Pancreas (tissue), 10 donors: ENCODE measurements at regions not wholly inside any gene's neighbourhood (a gene's known extent, or its start where the extent isn't known, plus 50 kb on each side); places are given as distances from the start of the nearest gene placed in this dataset.

Source experiments
- ATAC-seq, 4 donors: fragments of 200-7000 bp; cut with Tn5 transposase; one replicate each; pipeline versions ENCODE4 v1.8.0 to v1.9.1; 2020; ENCODE audit warnings: mild to moderate bottlenecking in 4 of 4, moderate library complexity in 4 of 4
- DNase-seq, 6 donors: peaks; one replicate each; pipeline ENCODE4 v3.0.0-alpha.2; 2020
- FAIRE-seq: peaks from 2 replicates; lab custom pipeline; 2012; peaks lifted over from hg19 to GRCh38; lab: Jason Lieb, UNC
- H3K27ac ChIP-seq, 4 donors: fragments of 200-600 bp; sonication (generic); 1 replicate in 3 of 4; 2 replicates in 1 of 4; pipeline versions ENCODE4 v1.5.0 to v1.8.0; 2020
- H3K27me3 ChIP-seq, 4 donors: fragments of 200-600 bp; one replicate each; pipeline ENCODE4 v1.8.0; 2021
- H3K36me3 ChIP-seq, 3 donors: fragments of 200-600 bp; sonication (generic) in 1 of 3; one replicate each; pipeline versions ENCODE4 v1.5.0 to v1.8.0; 2020 to 2021
- H3K4me1 ChIP-seq, 3 donors: fragments of 200-600 bp; one replicate each; pipeline ENCODE4 v1.8.0; 2021
- H3K4me3 ChIP-seq, 4 donors: fragments of 200-600 bp; sonication (generic) in 2 of 4; one replicate each; pipeline versions ENCODE4 v1.5.0 to v1.8.0; 2020 to 2021
- H3K9me3 ChIP-seq, 4 donors: fragments of 200-600 bp; one replicate each; pipeline ENCODE4 v1.8.0; 2021
- CTCF ChIP-seq, 4 donors: fragments of 200-600 bp; sonication (generic) in 3 of 4; IDR thresholded peaks; one replicate each; pipeline versions ENCODE4 v1.5.0 to v1.8.0; 2021; ENCODE audit warnings: antibody characterized with exemption in 4 of 4
- WGBS, 2 donors: extraction: QIAGEN DNeasy Blood & Tissue Kit; methylation state at CpG; one replicate each; pipeline ENCODE4 v1.1.7; 2013; 5-methylcytosine and 5-hydroxymethylcytosine counted together
- intact Hi-C, 3 donors: fragments of 100-400 bp; cut with DNase I; formaldehyde crosslinking; loops; one replicate each; pipeline versions ENCODE4 v1.11.1 to v1.14.2; 2022
- donor health status: healthy with polysubstance abuse.
- donor health status: DM: no; HTN: no; CAD: no; lungs with moderate emphysema.
- donor health status: DM: no; HTN: no; CAD: no.
- donor health status: control.
- donor health status: control.
- donor health status: Bipolar disorder and iron deficiency.
- donor health status: DM: yes; HTN: yes; CAD: no.
- donor health status: DM: no; HTN: no; CAD: no.
- donor health status: DM: no; HTN: no; CAD: no.
- donor health status: DM: yes; HTN: yes; CAD: no.

- WGBS, 2 donors, result 74 to 76% methylated on average over 13 of the region's 13 CpGs
- peak in 2 of 4 donors; percentile 31 to 59 for ATAC-seq
Observed at GRCh38 chr2:12167525-12168317, 421.3 kb downstream of the LPIN1 start.

GRCh38 chr2:12168354-12168753, 421.9 kb downstream of the LPIN1 start:
- 89 to 93% methylated on average over 6 of the region's 6 CpGs for WGBS, 2 donors
- H3K27ac ChIP-seq, result peak overlapping the region in 1 of 4 donors; percentile 2
- FAIRE-seq (no peak), ATAC-seq (no peak), DNase-seq (no peak)
- no peak for TF ChIP-seq CTCF (IDR thresholded peaks at IDR 0.05)
- no peak overlapping the region for H3K4me3 ChIP-seq
- no peaks in the 10 kb centered on the region for H3K9me3 ChIP-seq
- intact Hi-C loops, result no loop called here
- no peaks in the 10 kb centered on the region for H3K27me3 ChIP-seq
- no peaks in the 10 kb centered on the region for H3K4me1 ChIP-seq
- no peaks in the 10 kb centered on the region for H3K36me3 ChIP-seq

More at GRCh38 chr2:12167525-12168317, 421.3 kb downstream of the LPIN1 start:
- DNase-seq, result no peak
- Histone ChIP-seq H3K4me3 (no peak overlapping the region), H3K27me3 (no peaks in the 10 kb centered on the region), H3K36me3 (no peaks in the 10 kb centered on the region), H3K4me1 (no peaks in the 10 kb centered on the region), H3K9me3 (no peaks in the 10 kb centered on the region), H3K27ac (no peak overlapping the region)
- no peak for FAIRE-seq
- TF ChIP-seq CTCF (IDR thresholded peaks at IDR 0.05), result no peak
- intact Hi-C loops, result no loop called here

- no peak for DNase-seq
- no peaks in the 10 kb centered on the region for H3K36me3 ChIP-seq
- H3K27me3 ChIP-seq, result no peaks in the 10 kb centered on the region
- H3K4me1 ChIP-seq, result no peaks in the 10 kb centered on the region
- 74 to 76% methylated on average over 4 of the region's 4 CpGs for WGBS, 2 donors
- intact Hi-C loops, result no loop called here
- no peak overlapping the region for H3K4me3 ChIP-seq
- H3K27ac ChIP-seq, result peak overlapping the region in 1 of 4 donors; percentile 48
- FAIRE-seq, result no peak
- peak in 3 of 4 donors; percentile 54 to 82 (median 76) for ATAC-seq
- H3K9me3 ChIP-seq, result no peaks in the 10 kb centered on the region
- no peak for TF ChIP-seq CTCF (IDR thresholded peaks at IDR 0.05)
Observed at GRCh38 chr2:12168791-12169388, 422.5 kb downstream of the LPIN1 start.

GRCh38 chr2:12169721-12170120, 423.3 kb downstream of the LPIN1 start:
- intact Hi-C loops, result no loop called here
- 80 to 86% methylated on average over 6 of the region's 6 CpGs for WGBS, 2 donors
- Histone ChIP-seq H3K4me3 (no peak overlapping the region), H3K27me3 (no peaks in the 10 kb centered on the region), H3K9me3 (no peaks in the 10 kb centered on the region), H3K4me1 (no peaks in the 10 kb centered on the region), H3K27ac (peak overlapping the region in 1 of 4 donors; percentile 48), H3K36me3 (no peaks in the 10 kb centered on the region)
- DNase-seq, result no peak
- FAIRE-seq, result no peak
- TF ChIP-seq CTCF (IDR thresholded peaks at IDR 0.05), result no peak
- peak in 3 of 4 donors; percentile 37 to 82 (median 53) for ATAC-seq

GRCh38 chr2:12170121-12170520, 423.7 kb downstream of the LPIN1 start:
- no peak for FAIRE-seq
- H3K27ac ChIP-seq, result no peak overlapping the region
- no peaks in the 10 kb centered on the region for H3K9me3 ChIP-seq
- no peaks in the 10 kb centered on the region for H3K27me3 ChIP-seq
- intact Hi-C loops, result no loop called here
- TF ChIP-seq CTCF (IDR thresholded peaks at IDR 0.05), result no peak
- H3K4me3 ChIP-seq, result no peak overlapping the region
- 66 to 70% methylated on average over 5 of the region's 5 CpGs for WGBS, 2 donors
- no peaks in the 10 kb centered on the region for H3K4me1 ChIP-seq
- no peak for DNase-seq
- no peak for ATAC-seq
- no peaks in the 10 kb centered on the region for H3K36me3 ChIP-seq
